ENCODE measurements at regions not wholly inside any gene's neighbourhood (a gene's known extent, or its start where the extent isn't known, plus 50 kb on each side); places are given as distances from the start of the nearest gene placed in this dataset.
"Not testable (repeated sequence)": the region's sequence is repeated elsewhere in the genome, so short reads cannot be mapped to it uniquely, and the experiment has no call there.

- DNase-seq (ENCODE audit: low read depth), result no peak
These were observed 784.6 kb downstream of the TMTC2 start for GRCh38 chr12:83471341-83471740.

GRCh38 chr12:83470749-83471148 is 784.0 kb downstream of the TMTC2 start:
- DNase-seq (ENCODE audit: low read depth), result no peak

- no peak for DNase-seq (ENCODE audit: low read depth)
These were observed 782.5 kb downstream of the TMTC2 start for GRCh38 chr12:83468988-83469908.

- DNase-seq (ENCODE audit: low read depth), result no peak
These were observed 778.9 kb downstream of the TMTC2 start for GRCh38 chr12:83465632-83466031.

- DNase-seq (ENCODE audit: low read depth), result no peak
These were observed 775.7 kb downstream of the TMTC2 start for GRCh38 chr12:83462419-83462818.

GRCh38 chr12:83461336-83461935 is 774.7 kb downstream of the TMTC2 start:
- DNase-seq (ENCODE audit: low read depth), result no peak

GRCh38 chr12:83451189-83451588 is 764.5 kb downstream of the TMTC2 start:
- DNase-seq (ENCODE audit: low read depth), result no peak

- DNase-seq (ENCODE audit: low read depth), result no peak
These were observed 747.9 kb downstream of the TMTC2 start for GRCh38 chr12:83434600-83434999.

- no peak for DNase-seq (ENCODE audit: low read depth)
These were observed 745.5 kb downstream of the TMTC2 start for GRCh38 chr12:83432176-83432719.

- not testable (repeated sequence) for DNase-seq (ENCODE audit: low read depth)
These were observed 741.0 kb downstream of the TMTC2 start for GRCh38 chr12:83427586-83428136.

GRCh38 chr12:83414981-83415380 is 728.3 kb downstream of the TMTC2 start:
- no peak for DNase-seq (ENCODE audit: low read depth)

- no peak for DNase-seq (ENCODE audit: low read depth)
These were observed 722.1 kb downstream of the TMTC2 start for GRCh38 chr12:83408851-83409250.

- DNase-seq (ENCODE audit: low read depth), result no peak
These were observed 721.4 kb downstream of the TMTC2 start for GRCh38 chr12:83408146-83408545.

- no peak for DNase-seq (ENCODE audit: low read depth)
These were observed 717.8 kb downstream of the TMTC2 start for GRCh38 chr12:83404521-83404920.

GRCh38 chr12:83390186-83390585 is 703.5 kb downstream of the TMTC2 start:
- no peak for DNase-seq (ENCODE audit: low read depth)

- no peak for DNase-seq (ENCODE audit: low read depth)
These were observed 702.7 kb downstream of the TMTC2 start for GRCh38 chr12:83389237-83389996.

GRCh38 chr12:83388551-83388950 is 701.8 kb downstream of the TMTC2 start:
- DNase-seq (ENCODE audit: low read depth), result no peak

- DNase-seq (ENCODE audit: low read depth), result no peak
These were observed 700.0 kb downstream of the TMTC2 start for GRCh38 chr12:83386527-83387264.

- DNase-seq (ENCODE audit: low read depth), result no peak
These were observed 691.6 kb downstream of the TMTC2 start for GRCh38 chr12:83378186-83378727.

- no peak for DNase-seq (ENCODE audit: low read depth)
These were observed 678.6 kb downstream of the TMTC2 start for GRCh38 chr12:83365317-83365716.

- DNase-seq (ENCODE audit: low read depth), result no peak
These were observed 674.8 kb downstream of the TMTC2 start for GRCh38 chr12:83361475-83361874.

Data from stimulated activated CD4-positive, alpha-beta T cell treated with anti-CD3 and anti-CD28 coated beads, Interleukin-2, amount 100 ng/mL, for 4 hours (primary cell).